ENCODE measurements at regions not wholly inside any gene's neighbourhood (a gene's known extent, or its start where the extent isn't known, plus 50 kb on each side); places are given as distances from the start of the nearest gene placed in this dataset.

- TF ChIP-seq POLR2A (IDR thresholded peaks at IDR 0.05) = no peak
- TF ChIP-seq, protein P1, sequence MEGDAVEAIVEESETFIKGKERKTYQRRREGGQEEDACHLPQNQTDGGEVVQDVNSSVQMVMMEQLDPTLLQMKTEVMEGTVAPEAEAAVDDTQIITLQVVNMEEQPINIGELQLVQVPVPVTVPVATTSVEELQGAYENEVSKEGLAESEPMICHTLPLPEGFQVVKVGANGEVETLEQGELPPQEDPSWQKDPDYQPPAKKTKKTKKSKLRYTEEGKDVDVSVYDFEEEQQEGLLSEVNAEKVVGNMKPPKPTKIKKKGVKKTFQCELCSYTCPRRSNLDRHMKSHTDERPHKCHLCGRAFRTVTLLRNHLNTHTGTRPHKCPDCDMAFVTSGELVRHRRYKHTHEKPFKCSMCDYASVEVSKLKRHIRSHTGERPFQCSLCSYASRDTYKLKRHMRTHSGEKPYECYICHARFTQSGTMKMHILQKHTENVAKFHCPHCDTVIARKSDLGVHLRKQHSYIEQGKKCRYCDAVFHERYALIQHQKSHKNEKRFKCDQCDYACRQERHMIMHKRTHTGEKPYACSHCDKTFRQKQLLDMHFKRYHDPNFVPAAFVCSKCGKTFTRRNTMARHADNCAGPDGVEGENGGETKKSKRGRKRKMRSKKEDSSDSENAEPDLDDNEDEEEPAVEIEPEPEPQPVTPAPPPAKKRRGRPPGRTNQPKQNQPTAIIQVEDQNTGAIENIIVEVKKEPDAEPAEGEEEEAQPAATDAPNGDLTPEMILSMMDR (IDR thresholded peaks at IDR 0.05) = no peak
Observed at GRCh38 chr18:33854827-33855139, 276.8 kb downstream of the ASXL3 start.
